Left lobe of liver (tissue), 2 donors: ENCODE measurements at regions not wholly inside any gene's neighbourhood (a gene's known extent, or its start where the extent isn't known, plus 50 kb on each side); places are given as distances from the start of the nearest gene placed in this dataset.
"Not testable (repeated sequence)": the region's sequence is repeated elsewhere in the genome, so short reads cannot be mapped to it uniquely, and the experiment has no call there.

Source experiments
- ATAC-seq: fragments of 200-7000 bp; cut with Tn5 transposase; one replicate; pipeline ENCODE4 v1.9.1; 2020; ENCODE audit warnings: mild to moderate bottlenecking, moderate library complexity
- DNase-seq: peaks from one replicate; pipeline ENCODE4 v3.0.0-alpha.2; 2020; ENCODE audit warnings: low spot score
- donor health status: DM: no; HTN: no; CAD: no; lungs with moderate emphysema.
- donor health status: DM: no; HTN: yes; CAD: no.

DNA sequence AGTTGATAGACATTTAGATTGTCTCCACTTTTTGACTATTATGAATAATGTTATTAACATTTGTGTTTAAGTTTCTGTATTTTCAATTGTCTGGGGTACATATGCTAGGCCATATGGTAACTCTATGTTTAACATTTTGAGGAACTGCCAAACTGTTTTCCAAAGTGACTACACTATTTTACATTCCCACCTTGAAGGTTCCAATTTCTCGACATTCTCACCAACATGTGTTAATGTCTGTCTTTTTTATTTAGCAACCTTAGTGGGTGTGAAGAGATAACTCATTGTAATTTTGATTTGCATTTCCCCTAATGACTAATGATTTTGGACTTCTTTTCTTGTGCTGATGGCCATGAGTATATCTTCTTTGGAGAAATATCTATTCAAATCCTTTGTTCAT, 832.4 kb downstream of the DNAJB9 start:
- DNase-seq (no peak), ATAC-seq (no peak)

DNA sequence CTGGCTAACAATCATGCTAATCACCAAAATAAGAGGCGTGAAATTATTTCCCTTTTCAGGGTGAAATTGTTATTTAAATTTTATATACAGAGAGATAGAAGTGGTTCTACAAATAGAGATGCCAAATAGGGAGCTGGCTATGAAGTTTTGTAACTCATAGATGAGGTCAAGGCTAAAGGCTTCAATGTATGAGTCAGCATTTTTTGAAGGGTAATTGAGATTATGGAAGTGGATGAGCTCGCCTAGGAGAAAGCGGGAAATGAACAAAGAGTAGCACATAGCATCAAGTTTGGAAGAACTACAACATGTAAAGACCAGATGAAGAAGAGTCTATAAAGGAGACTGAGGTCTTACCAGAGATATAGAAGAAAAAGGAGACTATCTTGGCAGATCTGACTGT, 838.1 kb downstream of the DNAJB9 start:
- ATAC-seq (no peak), DNase-seq (no peak)

DNA sequence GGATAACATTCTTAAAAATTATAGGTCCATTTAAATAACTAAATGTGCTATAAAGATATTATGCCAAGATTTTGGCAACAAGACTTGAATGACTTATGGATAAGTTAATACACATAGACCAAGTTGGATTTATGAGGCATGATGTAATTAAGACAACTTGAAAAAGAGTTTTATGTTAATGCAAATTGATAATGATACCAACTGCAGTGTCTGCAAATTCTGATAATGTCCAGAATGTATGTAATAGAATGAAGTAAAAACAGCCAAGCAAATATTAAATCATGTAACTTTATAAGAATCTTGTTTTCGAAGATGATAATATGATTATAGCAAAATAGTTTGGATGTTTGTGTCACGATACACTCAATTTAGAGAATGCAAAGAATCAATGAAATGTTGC, 868.3 kb downstream of the DNAJB9 start:
- ATAC-seq (no peak), DNase-seq (no peak)

DNA sequence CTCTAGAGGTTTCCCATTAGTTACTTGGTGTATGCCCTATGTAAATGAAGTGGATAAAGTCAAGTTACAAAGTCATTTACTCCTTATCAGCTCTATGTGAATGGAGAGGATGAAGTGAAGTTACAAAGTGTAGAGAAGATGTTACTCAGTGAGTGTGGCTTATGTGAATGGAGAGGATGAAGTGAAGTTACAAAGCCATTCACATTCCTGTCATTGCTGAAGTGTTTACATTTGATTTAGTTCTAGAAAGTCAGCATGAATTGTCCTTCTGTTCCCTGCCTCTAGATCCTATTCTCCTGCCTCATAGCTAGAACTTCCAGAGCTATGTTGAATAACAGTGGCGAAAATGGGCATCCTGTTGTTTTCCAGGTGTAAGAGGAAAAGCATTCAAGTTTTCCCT, 880.1 kb downstream of the DNAJB9 start:
- DNase-seq (no peak), ATAC-seq (no peak)

DNA sequence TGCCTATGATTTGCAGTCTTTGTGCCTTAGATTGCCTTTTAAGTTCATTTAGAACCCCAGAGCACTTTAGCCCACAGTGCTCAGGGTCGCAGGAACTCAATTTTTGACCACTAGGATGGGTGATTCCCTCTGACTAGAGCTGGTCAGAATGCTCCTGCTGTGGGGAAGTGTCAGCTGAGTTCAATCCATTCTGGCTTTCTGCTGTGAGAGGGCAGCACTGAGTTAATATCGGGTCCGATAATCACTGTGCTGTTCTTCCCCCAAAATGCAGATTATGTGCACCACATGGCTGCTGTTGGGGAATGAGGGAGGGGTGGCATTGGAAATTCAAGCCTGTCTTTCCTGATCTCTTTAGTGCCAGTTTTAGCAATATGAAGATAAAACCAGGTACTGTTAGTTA, 886.4 kb downstream of the DNAJB9 start:
- no peak for ATAC-seq
- no peak for DNase-seq

DNA sequence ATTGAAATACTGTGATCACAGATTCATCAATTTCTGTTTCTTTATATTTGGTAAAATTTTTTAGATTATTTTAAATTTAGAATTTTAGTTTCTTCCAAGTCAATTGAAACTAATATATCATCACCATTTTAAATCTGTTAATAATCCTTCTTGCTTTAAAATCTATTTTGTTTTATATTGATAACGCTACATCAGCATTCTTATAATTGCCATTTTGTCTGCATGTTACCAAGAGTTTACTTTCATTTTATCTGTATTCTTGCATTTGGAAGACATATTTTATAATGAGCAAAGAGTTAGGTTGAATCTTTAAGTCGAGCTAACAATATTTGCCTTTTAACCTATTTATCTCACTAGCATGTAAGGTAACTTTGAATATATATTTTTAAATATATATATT, 890.6 kb downstream of the DNAJB9 start:
- ATAC-seq (no peak), DNase-seq (no peak)

DNA sequence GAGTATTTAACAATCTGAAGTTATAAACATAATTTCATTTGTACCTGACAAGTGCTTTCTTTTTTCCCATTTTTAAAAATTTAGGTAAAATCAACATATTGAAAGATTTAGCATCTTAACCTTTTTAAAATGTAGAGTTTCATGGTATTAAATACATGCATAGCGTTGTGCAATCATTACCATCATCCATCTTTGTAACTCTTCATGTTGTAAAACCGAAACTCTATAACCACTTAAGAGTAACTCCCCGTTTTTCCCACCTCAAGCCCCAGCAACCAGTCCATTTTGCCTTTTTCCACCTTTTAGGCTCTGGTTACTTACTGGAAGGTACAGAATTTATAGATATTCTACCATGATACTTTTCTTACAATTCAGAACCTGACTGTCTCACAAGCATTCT, 892.5 kb downstream of the DNAJB9 start:
- ATAC-seq (no peak), DNase-seq (no peak)

DNA sequence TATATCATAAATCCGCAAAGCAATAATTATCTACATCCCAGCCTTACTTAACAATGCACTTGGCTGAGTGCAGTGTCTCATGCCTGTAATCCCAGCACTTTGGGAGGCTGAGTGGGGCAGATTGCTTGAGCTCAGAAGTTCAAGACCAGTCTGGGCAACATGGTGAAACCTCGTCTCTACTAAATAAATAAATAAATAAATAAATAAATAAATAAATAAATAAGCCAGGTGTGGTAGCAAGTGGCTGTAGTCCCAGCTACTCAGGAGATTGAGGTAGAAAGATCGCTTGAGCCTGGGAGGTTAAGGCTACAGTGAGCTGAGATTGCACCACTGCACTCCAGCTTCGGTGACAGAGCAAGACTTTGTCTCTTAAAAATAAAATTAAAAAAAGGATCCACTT, 898.1 kb downstream of the DNAJB9 start:
- ATAC-seq, DNase-seq: not testable (repeated sequence)

DNA sequence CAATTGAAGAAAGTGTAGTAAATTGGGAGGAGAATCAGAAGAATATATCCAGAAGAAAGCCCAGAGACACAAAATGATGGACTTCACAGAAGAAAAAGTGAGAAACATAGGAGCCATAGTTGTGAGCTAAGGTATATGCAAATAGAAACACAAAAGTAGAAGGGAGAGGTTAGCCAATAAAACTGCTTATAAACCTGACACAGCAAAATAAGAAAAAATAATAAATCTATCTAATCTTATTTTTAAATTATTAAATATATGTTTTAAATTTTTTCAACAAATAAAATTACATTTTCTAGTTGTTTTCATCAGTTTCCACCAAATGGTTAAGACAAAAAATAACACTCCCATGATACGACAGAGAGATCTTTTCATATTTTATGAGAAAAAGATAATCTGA, 903.5 kb downstream of the DNAJB9 start:
- DNase-seq (no peak), ATAC-seq (no peak)

DNA sequence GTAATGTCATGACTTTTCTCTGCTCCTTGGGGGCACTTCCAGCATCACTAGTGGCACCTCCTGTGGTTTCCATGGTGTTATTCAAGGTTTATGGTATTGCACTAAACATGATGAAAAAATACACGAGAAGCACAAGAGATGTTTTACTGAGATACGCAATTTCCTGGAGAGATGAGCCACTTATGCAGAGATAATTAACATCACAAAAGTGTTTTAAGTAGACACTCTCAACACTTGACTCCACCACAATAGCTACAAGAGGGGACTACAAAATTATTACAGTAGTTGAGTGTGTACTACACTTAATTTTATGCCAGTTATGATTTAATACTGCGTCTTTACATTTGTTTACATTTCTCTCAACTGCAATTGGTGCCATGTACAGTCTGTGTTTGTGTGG, 906.7 kb downstream of the DNAJB9 start:
- ATAC-seq (no peak), DNase-seq (no peak)

DNA sequence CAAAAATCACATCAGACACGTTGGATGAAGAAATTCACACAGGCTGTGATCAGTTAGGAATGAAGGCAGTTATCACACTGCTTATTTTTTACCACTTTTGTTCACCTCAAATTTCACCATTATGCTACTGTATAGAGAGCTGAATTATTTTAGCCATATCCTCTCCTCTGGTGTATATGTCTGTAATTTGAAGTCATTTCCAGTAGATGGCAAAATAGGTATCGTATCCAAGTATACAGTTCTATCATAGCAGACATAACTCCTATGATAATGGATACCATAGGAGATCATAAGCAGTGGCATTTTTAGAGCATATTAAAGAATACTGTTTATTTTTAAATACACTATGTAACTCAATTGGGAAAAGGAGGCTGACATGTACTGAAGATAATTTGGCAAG, 909.7 kb downstream of the DNAJB9 start:
- DNase-seq = no peak
- no peak for ATAC-seq

DNA sequence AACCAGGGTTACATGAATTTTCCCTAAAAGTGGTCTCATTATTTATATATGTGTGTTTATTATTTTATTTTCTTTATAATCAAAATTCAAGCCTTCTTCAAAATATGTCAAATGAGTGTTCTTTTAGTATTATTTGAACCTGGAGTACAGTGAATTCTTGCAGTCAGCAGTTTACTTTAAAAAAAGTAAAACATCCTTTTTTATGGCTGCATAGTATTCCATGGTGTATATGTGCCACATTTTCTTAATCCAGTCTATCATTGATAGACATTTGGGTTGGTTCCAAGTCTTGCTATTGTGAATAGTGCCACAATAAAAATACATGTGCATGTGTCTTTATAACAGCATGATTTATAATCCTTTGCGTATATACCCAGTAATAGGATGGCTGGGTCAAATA, 920.9 kb downstream of the DNAJB9 start:
- not testable (repeated sequence) for DNase-seq, ATAC-seq

DNA sequence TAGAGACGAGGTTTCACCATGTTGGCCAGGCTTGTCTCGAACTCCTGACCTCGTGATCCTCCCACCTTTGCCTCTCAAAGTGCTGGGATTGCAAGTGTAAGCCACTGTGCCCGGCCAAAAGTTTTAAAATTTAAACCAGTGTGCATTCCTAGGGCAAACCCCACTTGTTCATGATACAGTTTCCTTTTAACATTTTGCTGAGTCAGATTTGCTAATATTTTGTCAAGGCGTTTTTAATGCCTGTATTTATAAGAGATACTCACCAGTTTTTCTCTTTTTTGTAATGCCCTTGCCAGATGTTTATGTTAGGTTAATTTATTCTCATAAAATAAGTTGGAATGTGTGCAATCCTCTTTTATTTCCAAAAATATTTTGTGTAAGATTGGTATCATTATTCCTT, 927.4 kb downstream of the DNAJB9 start:
- DNase-seq = no peak
- no peak for ATAC-seq

DNA sequence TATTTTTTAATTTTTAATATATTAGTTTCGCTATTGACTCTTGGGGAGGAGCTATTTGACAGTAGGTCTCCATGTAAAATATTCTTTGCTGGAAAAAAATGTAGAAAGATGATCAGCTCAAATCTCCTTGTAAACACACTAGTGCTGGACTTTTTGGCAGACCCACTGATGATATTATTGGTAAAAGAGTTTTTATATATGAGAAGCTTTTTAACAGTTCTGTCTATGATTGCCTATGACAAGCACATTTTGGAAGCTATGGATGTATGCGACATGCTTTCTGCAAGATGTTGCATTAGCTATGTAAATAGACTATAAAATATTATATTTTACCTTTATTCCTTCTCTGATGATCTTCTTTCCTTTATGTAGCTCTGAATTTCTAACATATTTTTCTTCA, 928.5 kb downstream of the DNAJB9 start:
- DNase-seq (no peak), ATAC-seq (no peak)

DNA sequence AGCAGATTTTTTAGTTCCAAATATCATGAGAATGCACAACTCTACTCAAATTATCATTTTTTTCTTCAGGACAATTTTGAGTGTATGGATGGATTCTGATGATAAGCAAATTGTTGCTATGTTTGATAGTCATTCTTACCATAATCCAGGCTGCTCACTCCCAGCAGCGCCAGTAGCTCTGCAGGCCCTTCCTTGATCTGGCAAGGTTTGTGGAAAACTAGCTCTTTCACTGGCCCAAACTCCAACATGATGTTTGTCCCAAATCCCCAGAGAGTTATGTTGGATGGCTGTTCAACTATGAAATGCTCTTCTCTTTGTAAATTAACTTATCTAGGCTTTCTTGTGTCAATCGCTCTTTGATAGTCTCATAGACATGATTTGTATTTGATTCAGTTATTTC, 933.7 kb downstream of the DNAJB9 start:
- ATAC-seq = no peak

DNA sequence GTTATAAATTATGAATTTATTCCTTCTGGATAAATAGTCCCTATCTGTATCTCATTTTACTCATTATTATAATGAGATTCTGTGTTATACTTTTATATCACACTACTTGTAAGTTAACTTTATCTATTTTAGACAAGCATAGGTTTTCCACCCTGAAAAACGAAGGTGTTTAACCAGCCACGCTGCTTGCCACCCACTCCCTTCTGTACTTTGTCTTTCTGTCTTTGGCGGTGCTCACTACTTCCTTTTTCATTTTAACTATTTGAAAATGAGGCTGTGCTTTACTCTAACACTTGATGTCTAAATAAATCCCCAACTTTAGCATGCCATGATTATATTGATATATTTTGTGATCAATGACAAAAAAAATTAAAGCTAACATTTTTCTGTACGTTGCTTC, 952.9 kb downstream of the DNAJB9 start:
- DNase-seq (no peak), ATAC-seq (no peak)

More for the DNA sequence above, 933.7 kb downstream of the DNAJB9 start:
- DNase-seq = no peak

DNA sequence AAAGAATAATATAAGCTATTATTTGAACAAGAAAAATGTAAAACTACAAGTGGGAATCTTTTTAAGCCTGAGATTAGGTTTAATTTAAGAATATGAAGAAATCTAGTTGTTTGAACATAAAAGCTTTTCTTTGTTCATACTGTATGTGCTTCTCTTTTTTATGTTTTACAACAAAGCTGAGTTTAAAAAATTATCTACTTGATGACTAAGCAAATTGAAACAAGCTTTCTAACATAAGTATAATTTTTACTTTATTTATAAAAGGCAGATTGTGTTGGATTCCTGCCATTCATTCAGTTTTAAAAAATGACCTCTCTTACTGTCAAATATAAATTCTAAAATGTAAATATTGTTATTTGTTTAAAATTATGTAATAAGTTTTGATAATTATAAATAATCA, 958.2 kb downstream of the DNAJB9 start:
- no peak for DNase-seq

DNA sequence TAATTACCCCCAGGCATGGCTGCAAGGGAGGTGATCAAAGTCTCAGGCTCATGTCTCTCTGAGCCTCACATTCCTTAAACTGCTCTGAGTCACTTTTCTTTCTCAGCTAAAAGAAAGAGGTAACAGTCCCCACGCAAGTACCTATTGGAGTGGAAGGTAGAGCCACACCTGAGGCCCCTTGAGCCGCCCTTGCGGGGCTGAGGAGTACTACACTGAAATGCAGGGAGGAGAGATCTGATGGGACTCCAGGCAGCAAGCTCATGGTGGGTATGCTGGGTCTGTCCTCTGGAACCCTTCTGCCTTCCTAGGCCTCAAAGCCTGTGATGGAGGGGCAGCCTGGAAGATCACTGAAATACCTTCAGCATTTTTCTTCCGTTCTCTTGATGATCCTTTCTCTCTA, 960.0 kb downstream of the DNAJB9 start:
- DNase-seq (no peak), ATAC-seq (no peak)

More for the DNA sequence above, 958.2 kb downstream of the DNAJB9 start:
- ATAC-seq = no peak

DNA sequence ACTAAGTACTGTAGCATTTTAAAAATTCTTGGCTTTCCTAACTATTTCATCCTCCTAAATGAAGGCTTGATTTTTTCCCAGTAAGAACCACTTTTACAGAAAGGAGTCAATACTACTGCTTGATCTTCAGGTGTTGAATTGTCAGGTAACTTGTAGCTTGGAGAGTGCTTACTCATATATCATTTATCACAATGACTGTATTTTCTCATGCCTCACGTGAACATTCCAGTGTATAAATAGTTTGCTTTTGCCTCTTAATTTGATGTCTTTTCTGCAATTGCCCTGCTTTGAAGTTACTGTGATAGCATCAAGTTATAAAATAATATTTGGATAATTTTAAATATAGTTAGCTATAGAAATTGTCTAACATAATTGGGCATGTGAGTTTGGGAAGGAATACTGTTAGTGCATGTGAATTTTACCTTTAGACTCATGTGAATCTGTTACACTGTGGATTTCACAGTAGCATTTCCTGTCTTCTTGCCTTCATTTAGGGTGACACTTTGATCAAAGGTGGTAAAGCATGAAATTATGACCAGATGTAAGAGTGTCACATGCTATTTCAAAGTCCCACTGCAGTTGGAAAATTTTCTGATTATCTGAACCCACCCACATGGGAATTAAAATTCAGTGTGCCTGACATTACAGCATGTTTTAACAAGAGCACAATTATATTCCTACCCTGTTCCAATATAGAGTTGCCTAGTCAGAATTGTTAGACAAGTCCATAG, 962.8 kb downstream of the DNAJB9 start:
- ATAC-seq = no peak
- DNase-seq = no peak

DNA sequence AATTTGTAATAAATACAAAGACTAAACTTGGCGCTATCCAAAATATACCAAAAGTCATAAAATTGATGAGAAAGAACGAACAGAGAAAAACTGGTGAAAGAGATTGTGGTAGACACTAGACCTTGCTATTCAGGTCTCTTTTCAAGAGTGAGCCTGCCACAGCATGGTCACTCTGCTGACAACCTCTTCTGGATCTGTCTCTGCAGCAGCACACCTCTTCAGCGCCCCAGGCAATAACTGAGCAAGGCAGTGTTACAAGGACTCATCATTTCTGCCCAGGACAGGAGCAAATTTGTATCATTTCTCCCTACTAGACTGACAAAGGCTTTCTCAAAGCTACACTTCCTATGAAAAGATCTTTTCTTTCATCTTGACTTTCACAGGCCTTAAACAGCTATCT, 976.0 kb downstream of the DNAJB9 start:
- DNase-seq = no peak
- ATAC-seq = no peak

DNA sequence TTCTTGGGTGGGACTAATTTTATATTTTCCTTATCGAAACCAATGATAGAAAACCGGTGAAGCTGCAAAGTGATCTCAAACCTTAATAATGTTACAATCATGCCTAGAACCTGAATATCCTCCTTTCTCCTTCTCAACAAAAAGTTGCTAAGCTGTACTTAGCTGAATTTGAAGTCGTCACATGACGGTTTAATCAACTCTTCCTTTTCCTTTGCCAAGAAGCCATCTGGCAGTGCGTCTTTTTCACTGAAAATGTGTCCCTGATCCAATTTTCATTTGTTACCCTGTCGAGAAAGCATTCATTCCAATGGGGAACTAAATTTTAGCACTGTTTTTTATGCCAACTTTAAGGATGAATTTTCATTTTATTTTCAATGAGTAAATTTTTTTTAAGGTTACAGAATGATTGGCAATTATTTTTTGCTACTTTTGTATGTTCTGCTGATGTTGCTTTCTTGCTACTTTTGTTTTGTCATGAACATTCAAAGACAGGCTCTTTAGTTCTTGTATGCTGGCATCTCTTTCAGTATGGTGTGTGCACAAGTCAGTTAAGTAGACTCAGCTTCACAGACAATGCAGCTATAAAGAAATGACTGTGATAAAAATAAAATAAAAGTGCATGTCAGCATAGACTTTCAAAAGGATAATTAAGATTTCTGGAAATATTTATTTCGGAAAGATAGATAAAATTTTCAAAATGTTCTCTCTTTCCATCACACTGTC, 980.0 kb downstream of the DNAJB9 start:
- no peak for ATAC-seq
- DNase-seq = no peak

DNA sequence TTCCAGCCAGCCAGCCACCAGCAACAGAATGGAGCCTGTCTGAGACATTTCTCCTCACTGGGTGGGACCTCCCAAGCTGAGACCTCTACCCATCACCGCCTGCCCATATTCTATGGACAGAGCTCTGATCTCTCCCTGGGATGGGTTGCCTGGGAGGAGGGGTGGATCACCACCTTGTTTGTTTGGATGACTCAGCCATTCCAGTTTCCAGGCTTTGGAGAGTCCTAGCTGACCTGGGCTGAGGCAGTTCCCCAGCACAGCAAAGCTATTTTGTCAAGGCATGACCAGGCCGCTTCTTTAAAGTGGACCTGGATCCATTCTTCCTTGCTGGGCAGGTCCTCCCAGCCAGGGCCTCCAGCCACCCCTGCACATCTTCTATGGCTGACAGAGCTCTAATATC, 982.3 kb downstream of the DNAJB9 start:
- ATAC-seq (no peak), DNase-seq (no peak)

DNA sequence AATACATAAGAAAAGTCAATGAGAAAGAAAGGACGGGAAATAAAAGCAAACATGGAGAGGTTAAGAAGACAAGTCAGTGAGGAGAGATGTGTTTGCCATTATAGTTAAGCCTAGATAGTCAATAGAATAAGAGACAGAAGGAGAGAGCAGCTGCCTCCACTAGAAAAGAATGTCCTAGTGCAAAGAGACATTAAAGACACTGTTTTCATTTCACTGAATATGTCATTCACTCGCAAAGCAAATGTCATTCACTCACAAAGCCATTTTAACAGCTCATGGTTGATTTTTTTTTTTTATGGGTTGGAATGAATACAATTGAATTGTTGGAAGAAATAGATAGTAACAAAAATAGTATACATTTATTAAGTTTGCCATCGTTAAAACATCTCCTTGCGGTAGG, 1007.6 kb downstream of the DNAJB9 start:
- no peak for ATAC-seq

More for the DNA sequence above, 1007.6 kb downstream of the DNAJB9 start:
- DNase-seq = no peak
